Astrocyte (in vitro differentiated cells and primary cell): ENCODE measurements at regions not wholly inside any gene's neighbourhood (a gene's known extent, or its start where the extent isn't known, plus 50 kb on each side); places are given as distances from the start of the nearest gene placed in this dataset.

Experiments used
- EZH2 ChIP-seq: IDR thresholded peaks from 2 replicates; pipeline ENCODE4 v1.6.1; 2012; ENCODE audit warnings: mild to moderate bottlenecking, low read length, inconsistent platforms; ENCODE audit not compliant: insufficient read depth
- TF ChIP-seq, protein P1 (sequence below): IDR thresholded peaks from 2 replicates; pipeline ENCODE4 v1.5.1; 2011; ENCODE audit warnings: low read depth, mild to moderate bottlenecking, inconsistent platforms, low read length, moderate library complexity; ENCODE audit not compliant: insufficient read depth

DNA sequence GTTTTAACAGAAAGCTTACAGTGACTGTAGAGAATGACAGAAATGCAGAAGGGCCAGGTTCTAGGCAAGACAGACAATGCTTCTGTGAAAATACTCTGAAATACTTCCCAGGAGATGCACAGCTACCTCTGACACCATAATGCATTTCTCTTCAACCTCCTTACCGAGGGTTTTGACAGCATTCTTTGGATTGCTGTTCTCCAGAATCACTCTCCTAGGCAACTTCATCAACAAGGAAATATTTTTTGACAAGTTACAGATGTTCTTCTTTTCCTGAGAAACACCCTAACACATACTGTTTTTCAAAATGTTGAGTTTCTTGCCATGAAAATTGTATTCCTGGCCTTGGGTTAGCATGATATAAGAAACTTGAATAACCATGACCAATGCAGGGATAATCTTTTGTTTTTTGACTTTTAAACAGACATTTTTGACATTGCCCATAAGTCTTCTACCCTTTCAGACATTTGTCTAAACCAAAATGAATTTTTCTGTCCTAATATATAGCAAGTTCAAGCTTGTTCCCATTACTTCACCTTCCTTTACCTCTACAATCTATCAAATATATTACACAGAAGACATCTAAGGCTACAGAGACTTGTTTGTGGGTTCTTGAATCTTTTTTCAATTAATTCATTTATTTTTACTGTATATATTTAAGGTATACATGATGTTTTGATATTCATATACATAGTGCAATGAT is 108.1 kb downstream of the CCDC34 start:
- TF ChIP-seq, protein P1, sequence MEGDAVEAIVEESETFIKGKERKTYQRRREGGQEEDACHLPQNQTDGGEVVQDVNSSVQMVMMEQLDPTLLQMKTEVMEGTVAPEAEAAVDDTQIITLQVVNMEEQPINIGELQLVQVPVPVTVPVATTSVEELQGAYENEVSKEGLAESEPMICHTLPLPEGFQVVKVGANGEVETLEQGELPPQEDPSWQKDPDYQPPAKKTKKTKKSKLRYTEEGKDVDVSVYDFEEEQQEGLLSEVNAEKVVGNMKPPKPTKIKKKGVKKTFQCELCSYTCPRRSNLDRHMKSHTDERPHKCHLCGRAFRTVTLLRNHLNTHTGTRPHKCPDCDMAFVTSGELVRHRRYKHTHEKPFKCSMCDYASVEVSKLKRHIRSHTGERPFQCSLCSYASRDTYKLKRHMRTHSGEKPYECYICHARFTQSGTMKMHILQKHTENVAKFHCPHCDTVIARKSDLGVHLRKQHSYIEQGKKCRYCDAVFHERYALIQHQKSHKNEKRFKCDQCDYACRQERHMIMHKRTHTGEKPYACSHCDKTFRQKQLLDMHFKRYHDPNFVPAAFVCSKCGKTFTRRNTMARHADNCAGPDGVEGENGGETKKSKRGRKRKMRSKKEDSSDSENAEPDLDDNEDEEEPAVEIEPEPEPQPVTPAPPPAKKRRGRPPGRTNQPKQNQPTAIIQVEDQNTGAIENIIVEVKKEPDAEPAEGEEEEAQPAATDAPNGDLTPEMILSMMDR, result no peak
- TF ChIP-seq EZH2, result no peak
